ENCODE measurements at regions not wholly inside any gene's neighbourhood (a gene's known extent, or its start where the extent isn't known, plus 50 kb on each side); places are given as distances from the start of the nearest gene placed in this dataset.
"Not testable (repeated sequence)": the region's sequence is repeated elsewhere in the genome, so short reads cannot be mapped to it uniquely, and the experiment has no call there.

- TF ChIP-seq POLR2A (IDR thresholded peaks at IDR 0.05; ENCODE audit: low read depth, low read length); POLR2AphosphoS5 (IDR thresholded peaks at IDR 0.05; ENCODE audit: low read depth, low read length); TAF1 (IDR thresholded peaks at IDR 0.05; ENCODE audit: borderline replicate concordance, low read depth, low read length): not testable (repeated sequence)
Measured at GRCh38 chr15:22201993-22202659, 121.8 kb downstream of the OR4M2 start.

All from GM12892 (cell line).